ENCODE measurements at regions not wholly inside any gene's neighbourhood (a gene's known extent, or its start where the extent isn't known, plus 50 kb on each side); places are given as distances from the start of the nearest gene placed in this dataset.

GRCh38 chr7:155172141-155172540 is 102.0 kb downstream of the HTR5A start:
- TF ChIP-seq CTCF (IDR thresholded peaks at IDR 0.05) (no peak), POLR2AphosphoS5 (IDR thresholded peaks at IDR 0.05) (no peak), POLR2A (IDR thresholded peaks at IDR 0.05) (no peak), EP300 (IDR thresholded peaks at IDR 0.05) (no peak)

All from sigmoid colon (tissue), 4 donors.